GM23248 (cell line): ENCODE measurements at regions not wholly inside any gene's neighbourhood (a gene's known extent, or its start where the extent isn't known, plus 50 kb on each side); places are given as distances from the start of the nearest gene placed in this dataset.

ENCODE experiments used
- EZH2 ChIP-seq: fragments of 200-600 bp; sonication (generic); IDR thresholded peaks from 2 replicates; pipeline ENCODE4 v1.6.1; 2018; ENCODE audit warnings: antibody characterized with exemption, mild to moderate bottlenecking; ENCODE audit not compliant: insufficient read depth, poor library complexity, severe bottlenecking
- EZH2phosphoT487 ChIP-seq: fragments of 200-600 bp; sonication (generic); IDR thresholded peaks from 2 replicates; pipeline ENCODE4 v1.6.1; 2018; ENCODE audit warnings: antibody characterized with exemption, moderate library complexity, mild to moderate bottlenecking, low read depth; ENCODE audit not compliant: insufficient read depth

GRCh38 chr2:129205176-129205575 lies 774.3 kb upstream of the RAB6C start:
- no peak for TF ChIP-seq EZH2
- no peak for TF ChIP-seq EZH2phosphoT487
